ENCODE measurements at regions not wholly inside any gene's neighbourhood (a gene's known extent, or its start where the extent isn't known, plus 50 kb on each side); places are given as distances from the start of the nearest gene placed in this dataset.

DNA sequence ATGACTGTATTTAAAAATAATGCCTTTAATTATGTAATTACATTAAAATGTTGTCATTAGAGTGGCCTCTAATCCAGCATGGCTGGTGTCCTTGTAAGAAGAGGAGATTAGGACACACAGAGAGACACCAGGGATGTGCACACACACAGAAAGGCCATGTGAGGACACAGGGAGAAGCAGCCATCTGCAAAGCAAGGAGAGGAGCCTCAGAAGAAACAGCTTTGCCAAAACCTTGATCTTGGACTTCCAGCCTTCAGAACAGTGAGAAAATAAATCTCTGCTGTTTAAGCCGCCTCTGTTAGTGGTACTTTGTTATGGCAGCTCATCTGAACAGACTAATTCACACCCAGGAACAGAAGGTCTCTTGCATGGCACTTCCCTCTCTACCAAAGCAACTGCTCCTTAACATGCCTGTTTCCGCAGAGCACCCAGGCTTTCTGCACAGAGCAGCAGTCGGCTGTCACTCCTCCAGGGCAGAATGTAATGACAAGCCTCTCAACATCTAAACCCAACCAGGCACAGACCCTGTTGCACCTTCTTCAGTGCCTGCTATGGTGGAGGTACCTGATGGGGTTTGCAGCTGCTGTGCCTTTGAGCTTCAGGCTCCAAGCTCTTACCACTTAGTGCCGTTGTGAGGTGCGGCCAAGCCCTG is 377.7 kb downstream of the TDRD15 start:
- peak in 2 of 3 donors; percentile 1 to 22 for DNase-seq

- DNase-seq = no peak
Observed at GRCh38 chr2:21515903-21516302, 392.1 kb downstream of the TDRD15 start.

GRCh38 chr2:21519412-21519811 is 395.6 kb downstream of the TDRD15 start:
- no peak for DNase-seq

GRCh38 chr2:21519821-21520220 is 396.1 kb downstream of the TDRD15 start:
- DNase-seq = no peak

GRCh38 chr2:21535826-21536225 is 412.1 kb downstream of the TDRD15 start:
- no peak for DNase-seq

DNA sequence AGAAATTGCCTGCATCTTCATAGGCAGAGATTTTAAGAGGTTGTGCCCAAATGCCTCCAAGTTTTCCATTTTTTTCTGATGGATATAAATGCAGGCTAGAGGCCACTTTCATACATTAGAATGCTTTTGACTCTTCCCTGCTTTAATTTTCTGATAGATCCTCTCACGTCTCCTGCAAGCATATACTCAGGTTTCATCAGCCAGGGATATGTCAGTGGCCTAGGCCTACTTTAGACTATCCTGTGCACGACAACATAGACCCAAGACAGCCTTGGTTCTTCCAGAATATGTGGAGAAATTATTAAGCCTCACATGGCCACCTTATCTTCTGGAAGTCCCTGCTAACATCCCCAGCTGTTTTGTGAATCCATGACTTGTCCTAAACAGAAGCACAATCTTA is 415.9 kb downstream of the TDRD15 start:
- no peak for DNase-seq

GRCh38 chr2:21543630-21544029 is 419.9 kb downstream of the TDRD15 start:
- no peak for DNase-seq

GRCh38 chr2:21544392-21544791 is 420.6 kb downstream of the TDRD15 start:
- no peak for DNase-seq

GRCh38 chr2:21552981-21553380 is 429.2 kb downstream of the TDRD15 start:
- DNase-seq = no peak

GRCh38 chr2:21559351-21559750 is 435.6 kb downstream of the TDRD15 start:
- no peak for DNase-seq

- DNase-seq = no peak
Observed at GRCh38 chr2:21561965-21562364, 438.2 kb downstream of the TDRD15 start.

DNA sequence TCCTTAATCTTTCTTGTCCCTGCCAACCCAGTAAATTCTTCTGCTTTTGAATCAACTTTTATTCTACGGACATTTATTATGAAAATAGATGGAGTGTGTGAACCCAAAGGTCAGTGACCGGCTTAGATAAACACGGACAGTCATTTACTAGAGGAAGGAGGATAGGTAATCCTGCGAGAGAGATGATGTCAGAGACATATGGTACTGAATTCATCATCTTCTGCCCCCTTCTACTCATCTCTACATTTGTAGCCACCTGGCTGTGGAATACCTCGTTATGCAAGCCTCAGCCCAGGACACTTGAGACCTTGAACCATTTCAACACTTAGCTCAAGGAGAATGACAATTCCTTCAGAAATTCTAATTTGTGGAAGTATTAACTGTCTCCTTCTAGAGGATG is 443.6 kb downstream of the TDRD15 start:
- DNase-seq = no peak

GRCh38 chr2:21571686-21572085 is 447.9 kb downstream of the TDRD15 start:
- no peak for DNase-seq

GRCh38 chr2:21580391-21580790 is 456.6 kb downstream of the TDRD15 start:
- DNase-seq = no peak

DNA sequence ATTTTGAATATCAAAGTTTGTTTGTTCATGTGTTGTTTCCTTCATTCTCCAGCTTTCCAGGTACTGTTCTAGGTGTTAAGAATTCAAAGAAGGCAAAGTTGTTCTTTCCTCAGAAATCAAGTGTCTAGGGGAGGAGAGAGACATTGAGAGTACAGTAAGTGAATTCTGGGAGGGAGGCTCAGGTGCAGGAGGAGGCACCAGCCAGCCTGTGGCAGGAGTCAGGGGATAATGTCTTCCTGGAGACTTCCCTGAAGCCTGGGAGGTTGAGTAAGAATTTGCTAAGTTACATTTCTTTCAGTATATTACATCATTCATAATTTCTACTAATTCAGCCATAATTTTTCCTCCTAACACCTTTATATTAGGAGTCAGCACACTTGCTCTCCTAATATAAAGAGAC is 462.1 kb downstream of the TDRD15 start:
- no peak for DNase-seq

GRCh38 chr2:21590026-21590690 is 466.4 kb downstream of the TDRD15 start:
- DNase-seq = no peak

DNA sequence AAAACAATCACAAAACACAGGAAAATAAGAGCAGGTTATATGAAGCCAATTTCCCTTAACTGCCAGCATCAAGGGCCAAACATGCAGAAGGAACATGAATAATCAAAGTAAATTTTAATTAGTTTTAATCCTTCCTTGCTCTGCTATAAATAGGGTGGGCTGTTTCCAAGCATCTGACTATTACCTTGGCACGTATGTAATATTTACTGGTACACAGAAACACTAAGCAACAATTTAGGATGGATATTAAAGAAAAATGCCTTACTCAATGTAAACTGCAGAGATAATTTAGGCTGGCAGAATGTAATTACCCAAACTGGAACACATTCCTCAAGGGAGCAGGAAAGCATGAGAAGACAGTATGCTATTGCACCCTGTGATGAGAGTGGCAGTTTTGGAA is 468.2 kb downstream of the TDRD15 start:
- DNase-seq = no peak

DNA sequence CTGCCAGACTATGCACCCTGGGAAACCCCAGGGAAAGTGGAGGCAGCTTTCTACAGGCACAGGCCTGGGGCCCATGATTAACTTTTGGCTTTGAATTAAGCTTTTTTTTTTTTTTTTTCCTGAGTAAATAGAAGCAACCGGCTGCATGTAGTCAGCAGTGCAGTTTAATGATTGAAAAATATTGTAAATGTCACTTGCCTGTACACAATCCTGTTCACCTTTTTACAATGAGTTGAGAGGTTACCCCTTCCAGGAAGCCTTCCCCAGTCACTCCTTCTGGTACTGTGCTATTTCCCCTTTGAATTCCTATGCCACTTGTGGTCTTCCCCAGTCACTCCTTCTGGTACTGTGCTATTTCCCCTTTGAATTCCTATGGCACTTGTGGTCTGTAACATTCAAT is 475.6 kb downstream of the TDRD15 start:
- no peak for DNase-seq

DNA sequence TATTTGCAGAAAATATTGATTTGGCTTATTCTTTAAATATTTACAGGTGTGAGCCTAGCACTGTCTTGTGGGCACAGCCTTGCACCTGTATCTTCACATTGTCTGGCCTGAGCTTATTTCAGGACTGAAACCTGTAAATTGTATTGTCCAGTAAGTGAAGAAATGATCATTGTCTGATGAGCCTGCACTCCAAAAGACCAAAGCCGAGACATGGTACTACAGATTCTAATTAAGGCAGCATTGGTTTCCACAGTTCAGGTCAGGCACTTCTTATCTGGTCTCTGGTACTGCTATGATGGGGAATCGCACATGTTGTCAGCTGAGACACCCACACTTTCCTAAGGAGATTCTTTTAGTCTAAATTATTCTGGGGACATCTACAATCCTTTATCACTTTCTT is 479.0 kb downstream of the TDRD15 start:
- no peak for DNase-seq

- no peak for DNase-seq
Observed at GRCh38 chr2:21607572-21607971, 483.8 kb downstream of the TDRD15 start.

- no peak for DNase-seq
Observed at GRCh38 chr2:21610304-21610703, 486.5 kb downstream of the TDRD15 start.

- no peak for DNase-seq
Observed at GRCh38 chr2:21617885-21618434, 494.2 kb downstream of the TDRD15 start.

DNA sequence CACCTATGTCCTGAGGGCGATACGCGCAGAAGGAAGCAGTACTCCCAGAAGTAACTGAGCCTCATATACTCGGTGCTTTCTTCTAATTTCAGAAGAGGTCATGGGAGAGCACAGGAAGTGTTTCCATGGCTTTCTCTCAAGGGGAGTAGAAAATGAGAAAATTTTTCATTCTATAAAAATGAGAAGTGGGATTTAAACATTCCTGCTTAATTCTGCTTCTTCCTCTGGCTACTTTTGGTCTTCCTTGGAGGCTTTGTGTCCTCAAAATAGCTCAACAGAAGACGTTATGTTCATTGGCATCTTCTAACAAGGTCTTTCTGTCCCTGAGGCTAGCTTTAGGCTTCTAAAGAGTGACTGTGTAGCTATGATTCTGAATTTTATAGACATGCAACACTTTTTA is 497.0 kb downstream of the TDRD15 start:
- DNase-seq = no peak

GRCh38 chr2:21627938-21628337 is 504.2 kb downstream of the TDRD15 start:
- peak; percentile 11 to 46 (median 25) for DNase-seq

Data from muscle of back (tissue), 3 donors.